ENCODE measurements at regions not wholly inside any gene's neighbourhood (a gene's known extent, or its start where the extent isn't known, plus 50 kb on each side); places are given as distances from the start of the nearest gene placed in this dataset.

- no peak overlapping the region for H3K4me3 ChIP-seq (ENCODE audit: low read depth, low read length)
- no peaks in the 10 kb centered on the region for H3K36me3 ChIP-seq (ENCODE audit: control insufficient read depth, insufficient read depth, low read length)
- H3K27me3 ChIP-seq (ENCODE audit: control insufficient read depth, insufficient read depth, low read length): no peaks in the 10 kb centered on the region
- TF ChIP-seq CTCF (IDR thresholded peaks at IDR 0.05; ENCODE audit: insufficient read depth, low read length, severe bottlenecking): no peak
- DNase-seq (ENCODE audit: low read depth) (no peak), FAIRE-seq (no peak)
Observed at GRCh38 chr7:9106747-9107146, 673.3 kb downstream of the NXPH1 start.

- no peaks in the 10 kb centered on the region for H3K36me3 ChIP-seq (ENCODE audit: control insufficient read depth, insufficient read depth, low read length)
- no peak for DNase-seq (ENCODE audit: low read depth)
- FAIRE-seq: no peak
- H3K27me3 ChIP-seq (ENCODE audit: control insufficient read depth, insufficient read depth, low read length): no peaks in the 10 kb centered on the region
- H3K4me3 ChIP-seq (ENCODE audit: low read depth, low read length): no peak overlapping the region
- TF ChIP-seq CTCF (IDR thresholded peaks at IDR 0.05; ENCODE audit: insufficient read depth, low read length, severe bottlenecking): no peak
Observed at GRCh38 chr7:9120331-9120730, 686.9 kb downstream of the NXPH1 start.

GRCh38 chr7:9124320-9124719 lies 690.9 kb downstream of the NXPH1 start:
- DNase-seq (ENCODE audit: low read depth): no peak
- H3K36me3 ChIP-seq (ENCODE audit: control insufficient read depth, insufficient read depth, low read length): no peaks in the 10 kb centered on the region
- TF ChIP-seq CTCF (IDR thresholded peaks at IDR 0.05; ENCODE audit: insufficient read depth, low read length, severe bottlenecking): no peak
- no peaks in the 10 kb centered on the region for H3K27me3 ChIP-seq (ENCODE audit: control insufficient read depth, insufficient read depth, low read length)
- no peak for FAIRE-seq
- H3K4me3 ChIP-seq (ENCODE audit: low read depth, low read length): no peak overlapping the region

- no peak for FAIRE-seq
- TF ChIP-seq CTCF (IDR thresholded peaks at IDR 0.05; ENCODE audit: insufficient read depth, low read length, severe bottlenecking): no peak
- H3K36me3 ChIP-seq (ENCODE audit: control insufficient read depth, insufficient read depth, low read length): no peaks in the 10 kb centered on the region
Observed at GRCh38 chr7:9125246-9125645, 691.8 kb downstream of the NXPH1 start.

GRCh38 chr7:9127901-9128300 lies 694.5 kb downstream of the NXPH1 start:
- TF ChIP-seq CTCF (IDR thresholded peaks at IDR 0.05; ENCODE audit: insufficient read depth, low read length, severe bottlenecking): no peak
- FAIRE-seq: no peak
- no peaks in the 10 kb centered on the region for H3K36me3 ChIP-seq (ENCODE audit: control insufficient read depth, insufficient read depth, low read length)
- H3K27me3 ChIP-seq (ENCODE audit: control insufficient read depth, insufficient read depth, low read length): no peaks in the 10 kb centered on the region
- no peak for DNase-seq (ENCODE audit: low read depth)
- no peak overlapping the region for H3K4me3 ChIP-seq (ENCODE audit: low read depth, low read length)

More at GRCh38 chr7:9125246-9125645, 691.8 kb downstream of the NXPH1 start:
- H3K27me3 ChIP-seq (ENCODE audit: control insufficient read depth, insufficient read depth, low read length): no peaks in the 10 kb centered on the region
- peak; percentile 2 for DNase-seq (ENCODE audit: low read depth)
- H3K4me3 ChIP-seq (ENCODE audit: low read depth, low read length): no peak overlapping the region

GRCh38 chr7:9148687-9149086 lies 715.3 kb downstream of the NXPH1 start:
- H3K36me3 ChIP-seq (ENCODE audit: control insufficient read depth, insufficient read depth, low read length): no peaks in the 10 kb centered on the region
- no peak for FAIRE-seq
- H3K4me3 ChIP-seq (ENCODE audit: low read depth, low read length): no peak overlapping the region
- no peak for TF ChIP-seq CTCF (IDR thresholded peaks at IDR 0.05; ENCODE audit: insufficient read depth, low read length, severe bottlenecking)
- DNase-seq (ENCODE audit: low read depth): no peak
- H3K27me3 ChIP-seq (ENCODE audit: control insufficient read depth, insufficient read depth, low read length): no peaks in the 10 kb centered on the region
